HFFc6 (cell line): ENCODE measurements at regions not wholly inside any gene's neighbourhood (a gene's known extent, or its start where the extent isn't known, plus 50 kb on each side); places are given as distances from the start of the nearest gene placed in this dataset.
"Not testable (repeated sequence)": the region's sequence is repeated elsewhere in the genome, so short reads cannot be mapped to it uniquely, and the experiment has no call there.

Experiments
- DNase-seq: peaks from one replicate; pipeline ENCODE4 v3.0.0-alpha.2; 2018
- H3K27ac Mint-ChIP-seq: 2 replicates; pipeline ENCODE4 v1.8.0; 2020; ENCODE audit warnings: mild to moderate bottlenecking, mixed read lengths
- H3K27me3 Mint-ChIP-seq: 2 replicates; pipeline ENCODE4 v1.8.0; 2021; ENCODE audit warnings: mild to moderate bottlenecking, moderate library complexity, mixed read lengths; ENCODE audit not compliant: insufficient read depth
- H3K36me3 Mint-ChIP-seq: 2 replicates; pipeline ENCODE4 v1.8.0; 2021; ENCODE audit warnings: low read depth, mixed read lengths
- H3K4me1 Mint-ChIP-seq: 2 replicates; pipeline ENCODE4 v1.8.0; 2020; ENCODE audit warnings: low read depth, mixed read lengths
- H3K4me3 Mint-ChIP-seq: 2 replicates; pipeline ENCODE4 v1.8.0; 2020; ENCODE audit warnings: mild to moderate bottlenecking, moderate library complexity, mixed read lengths
- H3K9me3 Mint-ChIP-seq: 2 replicates; pipeline ENCODE4 v1.8.0; 2020; ENCODE audit warnings: mild to moderate bottlenecking, mixed read lengths
- TF ChIP-seq, protein P1 (sequence below): fragments of 200-600 bp; sonication (generic); IDR thresholded peaks from 2 replicates; pipeline ENCODE4 v1.5.0; 2021; ENCODE audit warnings: antibody characterized with exemption, mild to moderate bottlenecking

DNA sequence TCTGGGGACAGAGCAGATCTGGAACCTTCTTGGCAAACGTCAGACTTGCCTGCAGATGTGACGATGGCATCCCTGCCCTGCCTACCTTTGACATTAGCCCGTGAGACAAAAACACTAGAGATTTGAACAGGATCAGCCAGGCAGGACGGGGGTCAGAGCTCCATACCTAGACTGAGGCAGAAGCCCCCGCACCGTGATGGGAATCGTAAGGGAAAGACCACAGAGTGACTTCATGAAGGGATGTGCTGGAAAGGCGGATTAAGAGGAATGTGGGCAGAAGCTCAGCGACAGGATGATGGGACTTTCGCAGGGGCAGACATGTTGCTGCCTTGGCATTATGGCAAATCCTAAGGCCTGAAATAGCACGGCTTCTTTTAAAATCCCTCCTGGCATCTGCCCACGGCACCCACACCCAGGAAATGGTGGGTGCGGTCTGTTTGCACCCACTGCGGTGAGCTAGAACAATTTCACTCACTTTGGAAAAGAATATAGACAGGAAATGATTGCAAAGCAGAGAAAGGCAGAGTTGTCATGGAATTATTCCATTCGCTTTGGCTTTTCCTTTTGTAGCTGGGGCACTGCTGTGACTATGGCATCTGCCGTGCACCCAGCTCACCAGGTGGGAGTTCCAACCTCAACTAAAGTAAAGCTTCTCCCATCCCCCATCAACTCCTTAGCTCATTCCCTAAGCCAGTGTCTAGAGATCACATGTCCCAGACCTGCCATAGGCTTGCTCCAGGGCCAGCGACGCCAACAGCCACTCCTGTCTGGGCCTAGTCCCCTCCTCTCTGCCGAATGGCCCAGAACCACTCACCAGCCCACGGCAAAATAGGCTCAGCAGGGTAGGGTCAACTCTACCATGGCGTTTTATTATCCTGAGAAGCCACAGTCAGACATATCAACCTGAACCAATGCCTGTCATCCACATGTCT is 112.7 kb upstream of the NPAS2 start:
- H3K4me3 Mint-ChIP-seq, result no peak overlapping the region
- H3K36me3 Mint-ChIP-seq, result no peaks in the 10 kb centered on the region
- H3K9me3 Mint-ChIP-seq, result no peaks in the 10 kb centered on the region
- DNase-seq, result no peak
- H3K27me3 Mint-ChIP-seq, result peaks cover 29% of the 10 kb centered on the region
- TF ChIP-seq, protein P1, sequence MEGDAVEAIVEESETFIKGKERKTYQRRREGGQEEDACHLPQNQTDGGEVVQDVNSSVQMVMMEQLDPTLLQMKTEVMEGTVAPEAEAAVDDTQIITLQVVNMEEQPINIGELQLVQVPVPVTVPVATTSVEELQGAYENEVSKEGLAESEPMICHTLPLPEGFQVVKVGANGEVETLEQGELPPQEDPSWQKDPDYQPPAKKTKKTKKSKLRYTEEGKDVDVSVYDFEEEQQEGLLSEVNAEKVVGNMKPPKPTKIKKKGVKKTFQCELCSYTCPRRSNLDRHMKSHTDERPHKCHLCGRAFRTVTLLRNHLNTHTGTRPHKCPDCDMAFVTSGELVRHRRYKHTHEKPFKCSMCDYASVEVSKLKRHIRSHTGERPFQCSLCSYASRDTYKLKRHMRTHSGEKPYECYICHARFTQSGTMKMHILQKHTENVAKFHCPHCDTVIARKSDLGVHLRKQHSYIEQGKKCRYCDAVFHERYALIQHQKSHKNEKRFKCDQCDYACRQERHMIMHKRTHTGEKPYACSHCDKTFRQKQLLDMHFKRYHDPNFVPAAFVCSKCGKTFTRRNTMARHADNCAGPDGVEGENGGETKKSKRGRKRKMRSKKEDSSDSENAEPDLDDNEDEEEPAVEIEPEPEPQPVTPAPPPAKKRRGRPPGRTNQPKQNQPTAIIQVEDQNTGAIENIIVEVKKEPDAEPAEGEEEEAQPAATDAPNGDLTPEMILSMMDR, result no peak
- no peak overlapping the region for H3K27ac Mint-ChIP-seq
- H3K4me1 Mint-ChIP-seq, result no peaks in the 10 kb centered on the region

DNA sequence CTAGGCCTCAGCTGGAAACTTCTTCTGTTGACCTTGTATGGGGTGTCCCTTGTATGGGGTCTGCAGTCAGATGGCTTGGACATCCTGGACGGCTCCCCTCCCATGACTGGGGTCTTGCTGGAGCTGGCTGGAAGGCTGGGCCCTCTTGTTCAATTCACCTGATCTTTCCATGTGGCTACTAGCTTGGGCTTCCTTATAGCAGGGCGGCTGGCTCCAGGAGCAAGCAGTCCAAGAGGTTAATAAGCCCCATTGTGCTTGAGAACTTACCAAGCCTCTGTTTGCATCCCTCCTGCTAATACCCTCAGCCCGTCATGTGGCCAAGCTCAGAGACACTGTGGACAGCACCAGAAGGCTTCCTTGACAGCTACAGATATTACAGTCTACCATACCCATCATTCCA is 111.6 kb upstream of the NPAS2 start:
- no peak overlapping the region for H3K4me3 Mint-ChIP-seq
- H3K9me3 Mint-ChIP-seq, result no peaks in the 10 kb centered on the region
- TF ChIP-seq, protein P1, result no peak
- peaks cover 26% of the 10 kb centered on the region for H3K27me3 Mint-ChIP-seq
- no peaks in the 10 kb centered on the region for H3K36me3 Mint-ChIP-seq
- no peak overlapping the region for H3K27ac Mint-ChIP-seq
- no peaks in the 10 kb centered on the region for H3K4me1 Mint-ChIP-seq
- no peak for DNase-seq

DNA sequence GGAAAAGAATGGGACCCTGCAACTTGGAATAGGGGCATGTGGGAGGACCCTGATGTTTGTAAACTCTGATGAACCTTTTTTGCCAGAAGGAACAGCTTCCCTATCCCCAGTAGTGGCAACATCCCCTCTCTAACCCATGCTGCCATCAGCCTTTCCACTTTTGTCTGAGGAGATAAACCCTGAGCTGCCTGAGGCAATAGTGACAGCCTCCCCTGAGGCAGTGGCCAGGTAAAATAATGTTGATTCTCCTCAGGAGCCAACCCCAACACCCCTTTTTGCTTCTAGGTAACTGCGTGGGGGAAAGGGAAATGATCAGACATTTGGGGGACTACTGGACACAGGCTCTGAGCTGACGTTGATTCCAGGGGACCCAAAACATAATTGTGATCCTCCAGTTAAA is 106.8 kb upstream of the NPAS2 start:
- H3K27ac Mint-ChIP-seq, result no peak overlapping the region
- H3K4me1 Mint-ChIP-seq, result no peaks in the 10 kb centered on the region
- H3K9me3 Mint-ChIP-seq, result no peaks in the 10 kb centered on the region
- no peaks in the 10 kb centered on the region for H3K36me3 Mint-ChIP-seq
- H3K27me3 Mint-ChIP-seq, result peaks cover 11% of the 10 kb centered on the region; the same call in 1 of the 2 replicates
- no peak for DNase-seq
- TF ChIP-seq, protein P1, result no peak
- H3K4me3 Mint-ChIP-seq, result no peak overlapping the region

DNA sequence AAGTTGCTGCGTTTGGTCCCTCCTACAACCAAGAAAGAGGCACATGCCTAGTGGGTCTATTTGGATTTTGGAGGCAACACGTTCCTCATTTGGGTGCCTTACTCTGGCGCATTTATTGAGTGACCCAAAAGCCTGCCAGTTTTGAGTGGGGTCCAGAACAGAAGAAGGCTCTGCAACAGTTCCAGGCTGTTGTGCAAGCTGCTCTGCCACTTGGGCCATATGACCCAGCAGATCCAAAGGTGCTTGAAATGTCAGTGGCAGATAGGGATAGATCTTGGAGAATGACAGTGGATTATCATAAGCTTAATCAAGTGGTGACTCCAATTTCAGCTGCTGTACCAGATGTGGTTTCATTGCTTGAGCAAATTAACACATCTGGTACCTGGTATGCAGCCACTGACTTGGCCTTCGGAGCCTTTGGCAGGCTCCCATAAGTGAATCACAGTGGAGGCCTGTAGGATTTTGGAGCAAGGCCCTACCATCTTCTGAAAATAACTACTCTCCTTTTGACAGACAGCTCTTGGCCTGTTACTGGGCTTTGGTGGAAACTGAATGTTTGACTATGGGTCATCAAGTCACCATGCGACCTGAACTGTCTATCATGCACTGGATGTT is 105.4 kb upstream of the NPAS2 start:
- H3K27ac Mint-ChIP-seq, H3K4me1 Mint-ChIP-seq, H3K36me3 Mint-ChIP-seq, DNase-seq, H3K9me3 Mint-ChIP-seq, H3K27me3 Mint-ChIP-seq, H3K4me3 Mint-ChIP-seq: not testable (repeated sequence)

DNA sequence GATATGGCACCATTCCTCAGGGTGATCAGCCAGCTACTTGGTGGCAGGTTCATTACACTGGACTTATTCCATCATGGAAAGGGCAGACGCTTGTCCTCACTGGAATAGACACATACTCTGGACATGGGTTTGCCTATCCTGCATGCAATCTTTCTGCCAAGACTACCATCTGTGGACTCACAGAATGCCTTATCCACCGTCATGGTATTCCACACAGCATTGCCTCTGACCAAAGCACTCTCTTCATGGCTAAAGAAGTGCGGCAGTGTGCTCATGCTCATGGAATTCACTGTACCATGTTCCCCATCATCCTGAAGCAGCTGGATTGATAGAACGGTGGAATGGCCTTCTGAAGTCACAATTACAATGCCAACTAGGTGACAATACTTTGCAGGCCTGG is 104.1 kb upstream of the NPAS2 start:
- not testable (repeated sequence) for H3K9me3 Mint-ChIP-seq, DNase-seq, H3K4me1 Mint-ChIP-seq, H3K27ac Mint-ChIP-seq, H3K36me3 Mint-ChIP-seq, H3K4me3 Mint-ChIP-seq, H3K27me3 Mint-ChIP-seq

DNA sequence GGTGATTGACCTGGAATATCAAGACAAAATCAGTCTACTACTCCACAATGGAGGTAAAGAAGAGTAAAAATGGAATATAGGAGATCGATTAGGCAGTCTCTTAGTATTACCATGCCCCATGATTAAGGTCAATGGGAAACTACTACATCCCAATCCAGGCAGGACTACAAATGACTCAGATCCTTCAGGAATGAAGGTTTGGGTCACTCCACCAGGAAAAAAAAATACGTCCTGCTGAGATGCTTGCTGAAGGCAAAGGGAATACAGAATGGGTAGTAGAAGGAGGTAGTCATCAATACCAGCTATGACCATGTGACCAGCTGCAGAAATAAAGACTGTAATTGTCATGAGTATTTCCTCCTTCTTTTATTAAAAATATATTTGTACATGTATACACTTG is 103.4 kb upstream of the NPAS2 start:
- Mint-ChIP-seq H3K4me1 (no peaks in the 10 kb centered on the region), H3K9me3 (no peaks in the 10 kb centered on the region), H3K36me3 (no peaks in the 10 kb centered on the region), H3K4me3 (no peak overlapping the region), H3K27ac (no peak overlapping the region), H3K27me3 (peaks cover 13% of the 10 kb centered on the region; the same call in 1 of the 2 replicates)
- no peak for DNase-seq
- TF ChIP-seq, protein P1, result no peak
